PC-9 (cell line): ENCODE measurements at regions not wholly inside any gene's neighbourhood (a gene's known extent, or its start where the extent isn't known, plus 50 kb on each side); places are given as distances from the start of the nearest gene placed in this dataset.

Experiments
- BruUV-seq: library from RNA; stranded (reverse); fragments of 400-500 nt; replicated peaks from 2 replicates; lab custom pipeline; 2021; lab: Mats Ljungman, UMichigan
- CTCF ChIA-PET: fragments of 300-600 bp; sonication (Branson Sonifier 250); formaldehyde crosslinking; loops from one replicate; lab custom pipeline; 2022; ENCODE audit warnings: antibody characterized with exemption; lab: Charles Lee
- POLR2A ChIA-PET: fragments of 300-600 bp; sonication (Branson Sonifier 250); formaldehyde crosslinking; loops from one replicate; lab custom pipeline; 2022; ENCODE audit warnings: antibody characterized with exemption; ENCODE audit not compliant: unreplicated experiment; lab: Charles Lee
- DNase-seq, 2 experiments: peaks; one replicate each; pipeline versions ENCODE4 v3.0.0 to v3.0.0-alpha.2; 2015 to 2022; ENCODE audit warnings: mixed read lengths in 1 of 2
- H2AFZ ChIP-seq: fragments of 200-600 bp; sonication (generic); 2 replicates; pipeline ENCODE4 v1.8.1; 2017; ENCODE audit warnings: antibody characterized with exemption
- H3F3A ChIP-seq: fragments of 200-600 bp; sonication (generic); 2 replicates; pipeline ENCODE4 v1.8.1; 2017; ENCODE audit warnings: antibody characterized with exemption, mild to moderate bottlenecking, low read depth; ENCODE audit not compliant: insufficient read depth
- H3K27ac ChIP-seq: fragments of 200-600 bp; sonication (generic); 2 replicates; pipeline ENCODE4 v1.6.1; 2016; ENCODE audit warnings: mixed run types
- H3K27me3 ChIP-seq: fragments of 200-600 bp; sonication (generic); 2 replicates; pipeline ENCODE4 v1.6.1; 2016; ENCODE audit warnings: low read depth, mixed run types; ENCODE audit not compliant: insufficient read depth
- H3K36me3 ChIP-seq: fragments of 200-600 bp; sonication (generic); 2 replicates; pipeline ENCODE4 v1.6.1; 2016; ENCODE audit warnings: low read depth, mixed run types
- H3K4me1 ChIP-seq: fragments of 200-600 bp; sonication (generic); replicated peaks from 2 replicates; pipeline ENCODE4 v1.6.1; 2016; ENCODE audit warnings: mixed run types; ENCODE audit not compliant: insufficient read depth
- H3K4me2 ChIP-seq: fragments of 200-600 bp; sonication (generic); 2 replicates; pipeline ENCODE4 v1.6.1; 2017; ENCODE audit warnings: mixed run types
- H3K4me3 ChIP-seq: fragments of 200-600 bp; sonication (generic); 2 replicates; pipeline ENCODE4 v1.6.1; 2016; ENCODE audit warnings: mixed run types
- H3K79me2 ChIP-seq: fragments of 200-600 bp; sonication (generic); 2 replicates; pipeline ENCODE4 v1.6.1; 2017; ENCODE audit warnings: low read depth, mixed run types
- H3K9me2 ChIP-seq: fragments of 200-600 bp; sonication (generic); 2 replicates; pipeline ENCODE4 v1.8.1; 2017; ENCODE audit warnings: mild to moderate bottlenecking; ENCODE audit not compliant: insufficient read depth
- H3K9me3 ChIP-seq: fragments of 200-600 bp; sonication (generic); 2 replicates; pipeline ENCODE4 v1.8.1; 2016; ENCODE audit warnings: low read depth; ENCODE audit not compliant: insufficient read depth
- H4K20me1 ChIP-seq: fragments of 200-600 bp; sonication (generic); 2 replicates; pipeline ENCODE4 v1.8.1; 2017; ENCODE audit not compliant: insufficient read depth
- CTCF ChIP-seq: fragments of 200-600 bp; sonication (generic); conservative IDR thresholded peaks from 2 replicates; pipeline ENCODE4 v1.6.1; 2017; ENCODE audit warnings: mixed run types, antibody characterized with exemption, mild to moderate bottlenecking, moderate library complexity
- EZH2 ChIP-seq: fragments of 200-600 bp; sonication (generic); IDR thresholded peaks from 2 replicates; pipeline ENCODE4 v1.8.0; 2017; ENCODE audit warnings: antibody characterized with exemption, low read depth
- intact Hi-C: fragments of 100-400 bp; cut with micrococcal nuclease; formaldehyde crosslinking; loops from one replicate; pipeline ENCODE4 v1.10.0; 2022; ENCODE audit not compliant: unreplicated experiment

DNA sequence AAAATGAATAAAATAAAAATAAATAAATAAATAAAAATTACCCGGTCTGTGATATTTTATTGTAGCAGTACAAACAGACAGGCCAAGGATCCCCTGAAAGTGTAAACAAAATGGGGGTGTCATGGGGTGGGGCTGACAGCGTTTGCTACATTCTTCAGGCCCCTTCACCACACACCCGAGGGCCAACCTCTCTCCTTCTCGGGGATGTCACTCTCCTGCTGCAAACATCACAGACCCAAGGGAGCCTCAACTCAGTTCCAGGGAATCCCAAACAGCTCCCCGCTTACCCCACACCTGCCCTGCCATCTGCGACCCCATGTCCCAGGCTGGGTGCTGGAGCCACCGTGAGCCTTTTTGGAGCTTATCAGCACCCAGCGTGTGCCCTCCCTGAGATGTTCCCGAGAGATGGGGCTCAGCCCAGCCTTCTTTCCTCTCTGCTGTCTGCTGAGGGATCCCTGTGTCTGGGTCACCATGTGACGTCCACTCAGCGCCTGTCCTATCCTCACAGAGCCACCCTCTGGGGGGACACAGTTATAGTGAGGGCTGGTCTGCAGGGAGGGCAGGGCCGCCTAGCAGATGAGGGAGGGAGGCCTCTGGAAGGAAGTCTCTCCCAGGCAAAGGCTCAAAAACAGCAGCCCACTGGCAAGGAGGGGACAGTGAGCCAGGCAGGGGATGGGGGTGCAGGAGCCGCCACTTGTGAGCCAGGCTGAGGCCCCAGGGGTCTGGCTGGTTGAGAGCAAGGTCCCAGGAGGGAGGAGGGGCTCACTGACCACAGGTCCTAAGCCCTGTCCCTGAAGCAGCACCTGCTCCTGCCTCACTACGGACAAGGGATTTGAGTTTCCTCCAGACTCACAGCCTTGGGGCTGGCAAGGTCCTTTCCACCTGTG, 1041.6 kb downstream of the BRD1 start:
- intact Hi-C loops = no loop called here
- Histone ChIP-seq H3K4me2 (no peak overlapping the region), H3K4me3 (no peak overlapping the region), H3K27ac (no peak overlapping the region), H3K9me3 (no peaks in the 10 kb centered on the region), H3K36me3 (no peaks in the 10 kb centered on the region), H4K20me1 (peaks cover 3% of the 10 kb centered on the region; the same call in 1 of the 2 replicates), H3F3A (no peaks in the 10 kb centered on the region), H3K9me2 (0 out of 2 replicates have a peak, but pooled peaks cover 4% of the 10 kb centered on the region), H3K79me2 (no peaks in the 10 kb centered on the region), H3K27me3 (peaks cover 80% of the 10 kb centered on the region), H3K4me1 (no peaks in the 10 kb centered on the region), H2AFZ (no peak overlapping the region)
- no TSS peak for BruUV-seq
- ChIA-PET CTCF (no interaction called here), POLR2A (no interaction called here)
- no peak for DNase-seq
- TF ChIP-seq EZH2 (no peak), CTCF (no peak)

GRCh38 chr22:48784701-48785503, 1042.8 kb downstream of the BRD1 start:
- Histone ChIP-seq H3K4me1 (no peaks in the 10 kb centered on the region), H4K20me1 (peaks cover 3% of the 10 kb centered on the region; the same call in 1 of the 2 replicates), H2AFZ (no peak overlapping the region), H3K36me3 (no peaks in the 10 kb centered on the region), H3K79me2 (no peaks in the 10 kb centered on the region), H3K9me3 (no peaks in the 10 kb centered on the region), H3K4me2 (no peak overlapping the region), H3K9me2 (no peaks in the 10 kb centered on the region), H3K4me3 (no peak overlapping the region), H3F3A (no peaks in the 10 kb centered on the region), H3K27ac (no peak overlapping the region), H3K27me3 (peaks cover 80% of the 10 kb centered on the region)
- POLR2A ChIA-PET = no interaction called here
- CTCF ChIA-PET = no interaction called here
- no TSS peak for BruUV-seq
- no peak for DNase-seq
- TF ChIP-seq CTCF (no peak), EZH2 (no peak)
- intact Hi-C loops = no loop called here

DNA sequence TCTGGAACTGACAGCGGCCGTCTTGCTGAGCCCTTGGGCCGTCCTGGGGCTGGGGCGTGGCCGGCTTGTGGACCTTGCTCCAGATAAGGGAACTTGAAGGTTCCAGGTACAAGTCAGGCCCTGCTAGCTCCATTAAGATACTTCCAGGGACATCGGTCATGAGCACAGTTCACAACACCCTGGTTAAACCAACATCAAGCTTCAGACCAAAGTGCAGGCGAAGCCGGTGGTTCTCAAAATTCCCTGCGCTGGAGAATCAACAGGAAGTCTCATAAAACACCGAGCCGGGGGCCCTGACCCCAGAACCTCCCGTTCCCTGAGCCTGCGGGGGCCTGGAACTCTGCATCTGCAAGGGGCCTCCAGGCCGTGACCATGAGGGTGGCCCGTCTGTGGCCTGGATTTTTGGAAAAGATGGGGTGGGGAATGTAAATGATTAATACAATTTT, 1043.8 kb downstream of the BRD1 start:
- H3F3A ChIP-seq = no peaks in the 10 kb centered on the region
- CTCF ChIA-PET = no interaction called here
- no peaks in the 10 kb centered on the region for H3K9me3 ChIP-seq
- DNase-seq = no peak
- BruUV-seq = no TSS peak
- H3K9me2 ChIP-seq = no peaks in the 10 kb centered on the region
- H3K4me2 ChIP-seq = no peak overlapping the region
- POLR2A ChIA-PET = no interaction called here
- no peak overlapping the region for H3K27ac ChIP-seq
- no peak overlapping the region for H2AFZ ChIP-seq
- intact Hi-C loops = no loop called here
- no peak overlapping the region for H3K4me3 ChIP-seq
- H4K20me1 ChIP-seq = peaks cover 3% of the 10 kb centered on the region; the same call in 1 of the 2 replicates
- TF ChIP-seq EZH2 (no peak), CTCF (no peak)
- peaks cover 84% of the 10 kb centered on the region for H3K27me3 ChIP-seq
- H3K4me1 ChIP-seq = no peaks in the 10 kb centered on the region
- no peaks in the 10 kb centered on the region for H3K36me3 ChIP-seq
- no peaks in the 10 kb centered on the region for H3K79me2 ChIP-seq
